ENCODE measurements at regions not wholly inside any gene's neighbourhood (a gene's known extent, or its start where the extent isn't known, plus 50 kb on each side); places are given as distances from the start of the nearest gene placed in this dataset.

DNA sequence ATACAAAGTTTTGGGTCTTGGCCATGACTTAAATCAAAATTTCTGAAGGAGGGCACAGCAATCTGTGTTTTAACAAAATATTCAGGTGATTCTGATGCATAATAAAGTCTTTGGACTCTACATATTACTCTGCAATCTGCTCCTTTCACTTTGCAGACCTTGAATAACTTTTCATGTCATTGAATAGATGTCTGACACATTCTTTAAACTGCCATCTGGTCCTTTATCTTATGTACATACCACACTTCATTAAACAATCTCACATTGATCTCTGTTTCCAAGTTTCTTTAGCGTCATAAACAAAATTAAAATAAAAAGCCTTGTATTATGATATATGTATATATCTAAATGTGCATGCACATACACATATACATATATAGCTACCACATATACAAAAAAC is 831.2 kb downstream of the MAFB start (continued):
- TF ChIP-seq, protein P1, sequence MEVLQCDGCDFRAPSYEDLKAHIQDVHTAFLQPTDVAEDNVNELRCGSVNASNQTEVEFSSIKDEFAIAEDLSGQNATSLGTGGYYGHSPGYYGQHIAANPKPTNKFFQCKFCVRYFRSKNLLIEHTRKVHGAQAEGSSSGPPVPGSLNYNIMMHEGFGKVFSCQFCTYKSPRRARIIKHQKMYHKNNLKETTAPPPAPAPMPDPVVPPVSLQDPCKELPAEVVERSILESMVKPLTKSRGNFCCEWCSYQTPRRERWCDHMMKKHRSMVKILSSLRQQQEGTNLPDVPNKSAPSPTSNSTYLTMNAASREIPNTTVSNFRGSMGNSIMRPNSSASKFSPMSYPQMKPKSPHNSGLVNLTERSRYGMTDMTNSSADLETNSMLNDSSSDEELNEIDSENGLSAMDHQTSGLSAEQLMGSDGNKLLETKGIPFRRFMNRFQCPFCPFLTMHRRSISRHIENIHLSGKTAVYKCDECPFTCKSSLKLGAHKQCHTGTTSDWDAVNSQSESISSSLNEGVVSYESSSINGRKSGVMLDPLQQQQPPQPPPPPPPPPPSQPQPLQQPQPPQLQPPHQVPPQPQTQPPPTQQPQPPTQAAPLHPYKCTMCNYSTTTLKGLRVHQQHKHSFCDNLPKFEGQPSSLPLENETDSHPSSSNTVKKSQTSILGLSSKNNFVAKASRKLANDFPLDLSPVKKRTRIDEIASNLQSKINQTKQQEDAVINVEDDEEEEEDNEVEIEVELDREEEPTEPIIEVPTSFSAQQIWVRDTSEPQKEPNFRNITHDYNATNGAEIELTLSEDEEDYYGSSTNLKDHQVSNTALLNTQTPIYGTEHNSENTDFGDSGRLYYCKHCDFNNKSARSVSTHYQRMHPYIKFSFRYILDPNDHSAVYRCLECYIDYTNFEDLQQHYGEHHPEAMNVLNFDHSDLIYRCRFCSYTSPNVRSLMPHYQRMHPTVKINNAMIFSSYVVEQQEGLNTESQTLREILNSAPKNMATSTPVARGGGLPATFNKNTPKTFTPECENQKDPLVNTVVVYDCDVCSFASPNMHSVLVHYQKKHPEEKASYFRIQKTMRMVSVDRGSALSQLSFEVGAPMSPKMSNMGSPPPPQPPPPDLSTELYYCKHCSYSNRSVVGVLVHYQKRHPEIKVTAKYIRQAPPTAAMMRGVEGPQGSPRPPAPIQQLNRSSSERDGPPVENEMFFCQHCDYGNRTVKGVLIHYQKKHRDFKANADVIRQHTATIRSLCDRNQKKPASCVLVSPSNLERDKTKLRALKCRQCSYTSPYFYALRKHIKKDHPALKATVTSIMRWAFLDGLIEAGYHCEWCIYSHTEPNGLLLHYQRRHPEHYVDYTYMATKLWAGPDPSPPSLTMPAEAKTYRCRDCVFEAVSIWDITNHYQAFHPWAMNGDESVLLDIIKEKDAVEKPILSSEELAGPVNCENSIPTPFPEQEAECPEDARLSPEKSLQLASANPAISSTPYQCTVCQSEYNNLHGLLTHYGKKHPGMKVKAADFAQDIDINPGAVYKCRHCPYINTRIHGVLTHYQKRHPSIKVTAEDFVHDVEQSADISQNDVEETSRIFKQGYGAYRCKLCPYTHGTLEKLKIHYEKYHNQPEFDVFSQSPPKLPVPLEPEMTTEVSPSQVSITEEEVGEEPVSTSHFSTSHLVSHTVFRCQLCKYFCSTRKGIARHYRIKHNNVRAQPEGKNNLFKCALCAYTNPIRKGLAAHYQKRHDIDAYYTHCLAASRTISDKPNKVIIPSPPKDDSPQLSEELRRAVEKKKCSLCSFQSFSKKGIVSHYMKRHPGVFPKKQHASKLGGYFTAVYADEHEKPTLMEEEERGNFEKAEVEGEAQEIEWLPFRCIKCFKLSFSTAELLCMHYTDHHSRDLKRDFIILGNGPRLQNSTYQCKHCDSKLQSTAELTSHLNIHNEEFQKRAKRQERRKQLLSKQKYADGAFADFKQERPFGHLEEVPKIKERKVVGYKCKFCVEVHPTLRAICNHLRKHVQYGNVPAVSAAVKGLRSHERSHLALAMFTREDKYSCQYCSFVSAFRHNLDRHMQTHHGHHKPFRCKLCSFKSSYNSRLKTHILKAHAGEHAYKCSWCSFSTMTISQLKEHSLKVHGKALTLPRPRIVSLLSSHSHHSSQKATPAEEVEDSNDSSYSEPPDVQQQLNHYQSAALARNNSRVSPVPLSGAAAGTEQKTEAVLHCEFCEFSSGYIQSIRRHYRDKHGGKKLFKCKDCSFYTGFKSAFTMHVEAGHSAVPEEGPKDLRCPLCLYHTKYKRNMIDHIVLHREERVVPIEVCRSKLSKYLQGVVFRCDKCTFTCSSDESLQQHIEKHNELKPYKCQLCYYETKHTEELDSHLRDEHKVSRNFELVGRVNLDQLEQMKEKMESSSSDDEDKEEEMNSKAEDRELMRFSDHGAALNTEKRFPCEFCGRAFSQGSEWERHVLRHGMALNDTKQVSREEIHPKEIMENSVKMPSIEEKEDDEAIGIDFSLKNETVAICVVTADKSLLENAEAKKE (CRISPR knock-in tag; IDR thresholded peaks at IDR 0.05): no peak
- TF ChIP-seq, protein P2, sequence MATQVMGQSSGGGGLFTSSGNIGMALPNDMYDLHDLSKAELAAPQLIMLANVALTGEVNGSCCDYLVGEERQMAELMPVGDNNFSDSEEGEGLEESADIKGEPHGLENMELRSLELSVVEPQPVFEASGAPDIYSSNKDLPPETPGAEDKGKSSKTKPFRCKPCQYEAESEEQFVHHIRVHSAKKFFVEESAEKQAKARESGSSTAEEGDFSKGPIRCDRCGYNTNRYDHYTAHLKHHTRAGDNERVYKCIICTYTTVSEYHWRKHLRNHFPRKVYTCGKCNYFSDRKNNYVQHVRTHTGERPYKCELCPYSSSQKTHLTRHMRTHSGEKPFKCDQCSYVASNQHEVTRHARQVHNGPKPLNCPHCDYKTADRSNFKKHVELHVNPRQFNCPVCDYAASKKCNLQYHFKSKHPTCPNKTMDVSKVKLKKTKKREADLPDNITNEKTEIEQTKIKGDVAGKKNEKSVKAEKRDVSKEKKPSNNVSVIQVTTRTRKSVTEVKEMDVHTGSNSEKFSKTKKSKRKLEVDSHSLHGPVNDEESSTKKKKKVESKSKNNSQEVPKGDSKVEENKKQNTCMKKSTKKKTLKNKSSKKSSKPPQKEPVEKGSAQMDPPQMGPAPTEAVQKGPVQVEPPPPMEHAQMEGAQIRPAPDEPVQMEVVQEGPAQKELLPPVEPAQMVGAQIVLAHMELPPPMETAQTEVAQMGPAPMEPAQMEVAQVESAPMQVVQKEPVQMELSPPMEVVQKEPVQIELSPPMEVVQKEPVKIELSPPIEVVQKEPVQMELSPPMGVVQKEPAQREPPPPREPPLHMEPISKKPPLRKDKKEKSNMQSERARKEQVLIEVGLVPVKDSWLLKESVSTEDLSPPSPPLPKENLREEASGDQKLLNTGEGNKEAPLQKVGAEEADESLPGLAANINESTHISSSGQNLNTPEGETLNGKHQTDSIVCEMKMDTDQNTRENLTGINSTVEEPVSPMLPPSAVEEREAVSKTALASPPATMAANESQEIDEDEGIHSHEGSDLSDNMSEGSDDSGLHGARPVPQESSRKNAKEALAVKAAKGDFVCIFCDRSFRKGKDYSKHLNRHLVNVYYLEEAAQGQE (IDR thresholded peaks at IDR 0.05; ENCODE audit: unreplicated experiment): no peak
- TF ChIP-seq EZH2 (IDR thresholded peaks at IDR 0.05; ENCODE audit: low read depth, unreplicated experiment): no peak
- no peak for TF ChIP-seq ZNF114 (CRISPR knock-in tag; IDR thresholded peaks at IDR 0.05)
- no peak for TF ChIP-seq POLR2AphosphoS5 (IDR thresholded peaks at IDR 0.05; ENCODE audit: low read depth)
- TF ChIP-seq STAT1 (IDR thresholded peaks at IDR 0.05; ENCODE audit: unreplicated experiment): no peak
- TF ChIP-seq ZNF331 (CRISPR knock-in tag; IDR thresholded peaks at IDR 0.05; ENCODE audit: low read depth): no peak
- TF ChIP-seq EZH2phosphoT487 (IDR thresholded peaks at IDR 0.05; ENCODE audit: unreplicated experiment): no peak
- TF ChIP-seq CREB1 (CRISPR knock-in tag; IDR thresholded peaks at IDR 0.05; ENCODE audit: low read depth): no peak
